ENCODE measurements at regions not wholly inside any gene's neighbourhood (a gene's known extent, or its start where the extent isn't known, plus 50 kb on each side); places are given as distances from the start of the nearest gene placed in this dataset.

GRCh38 chr2:851078-851477, 99.6 kb upstream of the SNTG2 start:
- ATAC-seq = no peak
- no peaks in the 10 kb centered on the region for H3K27me3 ChIP-seq (ENCODE audit: control insufficient read depth, insufficient read depth, low read length)
- BruUV-seq (replicated peaks) = no TSS peak
- H3K27ac ChIP-seq (ENCODE audit: low read length) = no peak overlapping the region
- no peak overlapping the region for H3K4me3 ChIP-seq (ENCODE audit: low read depth in 2 of 2, low read length in 2 of 2)
- H3K36me3 ChIP-seq (ENCODE audit: control insufficient read depth, insufficient read depth, low read length) = no peaks in the 10 kb centered on the region
- no peak for TF ChIP-seq REST (IDR thresholded peaks at IDR 0.05; ENCODE audit: insufficient read depth in 1 of 2, low read depth in 2 of 2, low read length in 1 of 2)
- TF ChIP-seq SIN3A (IDR thresholded peaks at IDR 0.05; ENCODE audit: borderline replicate concordance, insufficient read depth, low read depth, low read length) = no peak
- no peak for TF ChIP-seq POLR2AphosphoS5 (IDR thresholded peaks at IDR 0.05; ENCODE audit: low read depth, low read length)
- TF ChIP-seq CTCF (IDR thresholded peaks at IDR 0.05) = no peak
- no peak for DNase-seq (ENCODE audit: low read depth, low spot score)
- in situ Hi-C loops (cut with HindIII; ENCODE audit: low pct_unique_long_range_greater_than_20kb, low sequenced_read_pairs) (no loop called here), intact Hi-C loops (cut with micrococcal nuclease; ENCODE audit: unreplicated experiment) (loop anchor here (5.0 kb wide), 1 partner anchor 691 kb away; no protein-coding TSS in a partner anchor)
- H3K9me3 ChIP-seq (ENCODE audit: control insufficient read depth, insufficient read depth, low read depth, low read length) = no peaks in the 10 kb centered on the region
- ChIA-PET CTCF (no interaction called here), POLR2A (no interaction called here)
- no peaks in the 10 kb centered on the region; the same call in 1 of the 2 replicates for H3K4me1 ChIP-seq (ENCODE audit: control insufficient read depth, insufficient read depth, low read length)

- ATAC-seq = peak; percentile 64
- no peak overlapping the region for H3K4me3 ChIP-seq (ENCODE audit: low read depth in 2 of 2, low read length in 2 of 2)
- H3K4me1 ChIP-seq (ENCODE audit: control insufficient read depth, insufficient read depth, low read length) = no peaks in the 10 kb centered on the region; the same call in 1 of the 2 replicates
- ChIA-PET POLR2A (no interaction called here), CTCF (no interaction called here)
- no peaks in the 10 kb centered on the region for H3K36me3 ChIP-seq (ENCODE audit: control insufficient read depth, insufficient read depth, low read length)
- intact Hi-C loops (cut with micrococcal nuclease; ENCODE audit: unreplicated experiment) = loop anchor here (5.0 kb wide), 1 partner anchor 692 kb away; no protein-coding TSS in a partner anchor
- TF ChIP-seq TCF7L2 (IDR thresholded peaks at IDR 0.05; ENCODE audit: low read depth, low read length) (no peak), CTCF (IDR thresholded peaks at IDR 0.05) (no peak), SIN3A (IDR thresholded peaks at IDR 0.05; ENCODE audit: borderline replicate concordance, insufficient read depth, low read depth, low read length) (no peak), REST (IDR thresholded peaks at IDR 0.05; ENCODE audit: insufficient read depth in 1 of 2, low read depth in 2 of 2, low read length in 1 of 2) (no peak), POLR2AphosphoS5 (IDR thresholded peaks at IDR 0.05; ENCODE audit: low read depth, low read length) (no peak)
- no peaks in the 10 kb centered on the region for H3K9me3 ChIP-seq (ENCODE audit: control insufficient read depth, insufficient read depth, low read depth, low read length)
- BruUV-seq (replicated peaks) = no TSS peak
- peak; percentile 24 for DNase-seq (ENCODE audit: low read depth, low spot score)
- in situ Hi-C loops (cut with HindIII; ENCODE audit: low pct_unique_long_range_greater_than_20kb, low sequenced_read_pairs) = no loop called here
- no peaks in the 10 kb centered on the region for H3K27me3 ChIP-seq (ENCODE audit: control insufficient read depth, insufficient read depth, low read length)
- no peak overlapping the region for H3K27ac ChIP-seq (ENCODE audit: low read length)
These were observed 100.2 kb upstream of the SNTG2 start for GRCh38 chr2:850429-850828.
